IMR-90 (cell line): ENCODE measurements at regions not wholly inside any gene's neighbourhood (a gene's known extent, or its start where the extent isn't known, plus 50 kb on each side); places are given as distances from the start of the nearest gene placed in this dataset.

Experiments
- ATAC-seq: fragments of 200-7000 bp; cut with Tn5 transposase; 2 replicates; pipeline ENCODE4 v1.9.1; 2020; ENCODE audit warnings: low read depth, mild to moderate bottlenecking, moderate library complexity
- BruUV-seq: library from RNA; stranded (reverse); fragments of 400-500 nt; replicated peaks from 2 replicates; lab custom pipeline; 2021; lab: Mats Ljungman, UMichigan
- CTCF ChIA-PET: fragments of 300-600 bp; formaldehyde crosslinking; extraction: SDS; loops from one replicate; lab custom pipeline; 2021; ENCODE audit warnings: antibody characterized with exemption; lab: Yijun Ruan, JAX
- POLR2A ChIA-PET: fragments of 300-600 bp; sonication (Branson Sonifier 250); formaldehyde crosslinking; loops from one replicate; lab custom pipeline; 2022; ENCODE audit warnings: antibody characterized with exemption; ENCODE audit not compliant: unreplicated experiment; lab: Charles Lee
- DNase-seq: peaks from one replicate; pipeline ENCODE4 v3.0.0; 2013
- H2AFZ ChIP-seq: replicated peaks from 2 replicates; pipeline ENCODE3; 2013; ENCODE audit warnings: low read length, mild to moderate bottlenecking; ENCODE audit not compliant: poor library complexity
- H2AK5ac ChIP-seq: 2 replicates; pipeline ENCODE4 v1.6.1; 2013; ENCODE audit warnings: low read depth, low read length, inconsistent platforms
- H2AK9ac ChIP-seq: replicated peaks from 2 replicates; pipeline ENCODE3; 2013; ENCODE audit warnings: mild to moderate bottlenecking, low read depth, low read length, moderate library complexity; ENCODE audit not compliant: poor library complexity
- H2BK120ac ChIP-seq: 2 replicates; pipeline ENCODE4 v1.6.1; 2013; ENCODE audit warnings: low read depth, low read length, inconsistent platforms
- H2BK15ac ChIP-seq: 3 replicates; pipeline ENCODE4 v1.6.1; 2013; ENCODE audit warnings: low read depth, low read length, inconsistent platforms
- H2BK20ac ChIP-seq: 2 replicates; pipeline ENCODE4 v1.6.1; 2013; ENCODE audit warnings: low read depth, mild to moderate bottlenecking, inconsistent platforms, low read length, moderate library complexity
- H2BK5ac ChIP-seq: 2 replicates; pipeline ENCODE4 v1.6.1; 2013; ENCODE audit warnings: mild to moderate bottlenecking, low read depth, low read length, inconsistent platforms; ENCODE audit not compliant: poor library complexity, severe bottlenecking
- H3K14ac ChIP-seq: replicated peaks from 2 replicates; pipeline ENCODE4 v1.6.1; 2013; ENCODE audit warnings: low read depth, low read length, inconsistent platforms
- H3K18ac ChIP-seq: 2 replicates; pipeline ENCODE4 v1.6.1; 2013; ENCODE audit warnings: low read depth, low read length, control low read depth
- H3K23ac ChIP-seq: 2 replicates; pipeline ENCODE4 v1.6.1; 2013; ENCODE audit warnings: low read depth, low read length, inconsistent platforms
- H3K27ac ChIP-seq: 2 replicates; pipeline ENCODE4 v1.5.1; 2013; ENCODE audit warnings: mild to moderate bottlenecking, control low read depth, low read length; ENCODE audit not compliant: insufficient read depth
- H3K27me3 ChIP-seq: 2 replicates; pipeline ENCODE4 v1.6.1; 2013; ENCODE audit warnings: low read length; ENCODE audit not compliant: control insufficient read depth, insufficient read depth
- H3K36me3 ChIP-seq: 2 replicates; pipeline ENCODE4 v1.6.1; 2013; ENCODE audit warnings: low read length, mixed read lengths; ENCODE audit not compliant: control insufficient read depth, insufficient read depth
- H3K4ac ChIP-seq: 2 replicates; pipeline ENCODE4 v1.6.1; 2013; ENCODE audit warnings: low read depth, low read length, inconsistent platforms
- H3K4me1 ChIP-seq: 2 replicates; pipeline ENCODE4 v1.6.1; 2013; ENCODE audit warnings: low read length, mixed read lengths; ENCODE audit not compliant: control insufficient read depth, insufficient read depth
- H3K4me2 ChIP-seq: 2 replicates; pipeline ENCODE4 v1.6.1; 2013; ENCODE audit warnings: low read depth, mild to moderate bottlenecking, control low read depth, low read length, moderate library complexity
- H3K4me3 ChIP-seq: 2 replicates; pipeline ENCODE4 v1.5.1; 2013; ENCODE audit warnings: low read depth, mild to moderate bottlenecking, control low read depth, low read length, moderate library complexity; ENCODE audit not compliant: insufficient read depth
- H3K56ac ChIP-seq: 2 replicates; pipeline ENCODE4 v1.6.1; 2013; ENCODE audit warnings: low read length, inconsistent platforms; ENCODE audit not compliant: insufficient read depth; ENCODE audit errors: extremely low read depth
- H3K79me1 ChIP-seq, 2 experiments: 2 replicates each; pipeline ENCODE4 v1.6.1; 2013; ENCODE audit warnings: low read length in 2 of 2, inconsistent platforms in 1 of 2, low read depth in 1 of 2
- H3K9ac ChIP-seq: 2 replicates; pipeline ENCODE4 v1.6.1; 2013; ENCODE audit warnings: low read depth, low read length, control low read depth
- H3K9me1 ChIP-seq: 2 replicates; pipeline ENCODE4 v1.6.1; 2013; ENCODE audit warnings: low read length, inconsistent platforms; ENCODE audit not compliant: insufficient read depth
- H3K9me3 ChIP-seq: 2 replicates; pipeline ENCODE4 v1.6.1; 2013; ENCODE audit warnings: low read length; ENCODE audit not compliant: control insufficient read depth, insufficient read depth
- H4K20me1 ChIP-seq: 2 replicates; pipeline ENCODE4 v1.6.1; 2013; ENCODE audit warnings: low read length, inconsistent platforms; ENCODE audit not compliant: insufficient read depth
- H4K5ac ChIP-seq: 2 replicates; pipeline ENCODE4 v1.6.1; 2013; ENCODE audit warnings: mild to moderate bottlenecking, low read depth, low read length, control low read depth
- H4K8ac ChIP-seq, 2 experiments: 2 replicates each; pipeline ENCODE4 v1.6.1; 2013; ENCODE audit warnings: low read depth in 2 of 2, low read length in 2 of 2, control low read depth in 1 of 2, inconsistent platforms in 1 of 2
- H4K91ac ChIP-seq: 2 replicates; pipeline ENCODE4 v1.6.1; 2013; ENCODE audit warnings: low read depth, low read length, inconsistent platforms; ENCODE audit not compliant: insufficient read depth
- BHLHE40 ChIP-seq: fragments of 150-350 bp; IDR thresholded peaks from 2 replicates; pipeline ENCODE4 v1.6.1; 2016; ENCODE audit warnings: mild to moderate bottlenecking, low read depth, low read length
- CEBPB ChIP-seq: IDR thresholded peaks from 2 replicates; pipeline ENCODE4 v1.6.1; 2012; ENCODE audit warnings: low read depth, low read length, improper control_type of control experiment
- CHD1 ChIP-seq: IDR thresholded peaks from 2 replicates; pipeline ENCODE4 v1.6.1; 2012; ENCODE audit warnings: low read depth, low read length, improper control_type of control experiment
- CTCF ChIP-seq: conservative IDR thresholded peaks from 2 replicates; pipeline ENCODE4 v1.5.1; 2012; ENCODE audit warnings: mild to moderate bottlenecking, low read depth, low read length, improper control_type of control experiment
- ELK1 ChIP-seq: fragments of 150-350 bp; IDR thresholded peaks from 2 replicates; pipeline ENCODE4 v1.6.1; 2016; ENCODE audit warnings: low read depth, mild to moderate bottlenecking, low read length, moderate library complexity, borderline replicate concordance
- FOS ChIP-seq: fragments of 150-350 bp; IDR thresholded peaks from 2 replicates; pipeline ENCODE4 v1.6.1; 2016; ENCODE audit warnings: low read depth, low read length
- MAFK ChIP-seq: IDR thresholded peaks from 2 replicates; pipeline ENCODE4 v1.6.1; 2012; ENCODE audit warnings: low read depth, low read length, improper control_type of control experiment
- MAZ ChIP-seq: IDR thresholded peaks from 2 replicates; pipeline ENCODE4 v1.6.1; 2012; ENCODE audit warnings: low read depth, mild to moderate bottlenecking, low read length, improper control_type of control experiment, moderate library complexity, borderline replicate concordance
- MXI1 ChIP-seq: IDR thresholded peaks from 2 replicates; pipeline ENCODE4 v1.6.1; 2012; ENCODE audit warnings: low read depth, mild to moderate bottlenecking, low read length, moderate library complexity, borderline replicate concordance
- NFE2L2 ChIP-seq: fragments of 150-350 bp; IDR thresholded peaks from 2 replicates; pipeline ENCODE4 v1.6.1; 2016; ENCODE audit warnings: low read depth, mild to moderate bottlenecking, low read length
- POLR2A ChIP-seq: IDR thresholded peaks from 2 replicates; pipeline ENCODE4 v1.6.1; 2012; ENCODE audit warnings: mild to moderate bottlenecking, low read depth, low read length
- RAD21 ChIP-seq: IDR thresholded peaks from 2 replicates; pipeline ENCODE4 v1.6.1; 2012; ENCODE audit warnings: low read length, improper control_type of control experiment
- RCOR1 ChIP-seq: IDR thresholded peaks from 2 replicates; pipeline ENCODE4 v1.6.1; 2012; ENCODE audit warnings: mild to moderate bottlenecking, low read length, improper control_type of control experiment; ENCODE audit not compliant: insufficient replicate concordance
- RFX5 ChIP-seq: IDR thresholded peaks from 2 replicates; pipeline ENCODE4 v1.8.0; 2012; ENCODE audit warnings: low read depth, mild to moderate bottlenecking, low read length, moderate library complexity
- SMC3 ChIP-seq: fragments of 150-350 bp; IDR thresholded peaks from 2 replicates; pipeline ENCODE4 v1.6.1; 2016; ENCODE audit warnings: low read depth, mild to moderate bottlenecking, antibody characterized with exemption, low read length, moderate library complexity
- USF2 ChIP-seq: fragments of 150-350 bp; IDR thresholded peaks from 2 replicates; pipeline ENCODE4 v1.6.1; 2017; ENCODE audit warnings: mild to moderate bottlenecking, antibody characterized with exemption, low read length, low read depth
- WGBS, 2 experiments: methylation state at CpG; one replicate each; pipeline versions ENCODE4 v1.1.5 to v1.1.7; 2013; ENCODE audit warnings: missing lambda C conversion rate in 2 of 2; ENCODE audit not compliant: insufficient read length in 1 of 2; ENCODE audit errors: extremely low coverage in 2 of 2; 5-methylcytosine and 5-hydroxymethylcytosine counted together
- dilution Hi-C: fragments of 300-500 bp; cut with HindIII; formaldehyde crosslinking; loops from one replicate; pipeline ENCODE4 v1.14.3; 2018; ENCODE audit warnings: low sequenced_read_pairs; ENCODE audit not compliant: unreplicated experiment
- in situ Hi-C: fragments of 300-500 bp; cut with MboI; formaldehyde crosslinking; loops from 3 replicates; pipeline ENCODE4 v1.14.3; 2019; ENCODE audit warnings: low sequenced_read_pairs, inconsistent platforms, mixed read lengths
- intact Hi-C: fragments of 100-400 bp; cut with micrococcal nuclease; formaldehyde crosslinking; loops from 2 replicates; pipeline ENCODE4 v1.10.0; 2022

GRCh38 chr4:24303926-24304325 lies 280.4 kb downstream of the DHX15 start:
- POLR2A ChIA-PET = no interaction called here
- no peak overlapping the region for H3K18ac ChIP-seq
- H4K8ac ChIP-seq = no peak overlapping the region
- H3K36me3 ChIP-seq = no peaks in the 10 kb centered on the region
- H2AFZ ChIP-seq = no peak overlapping the region
- H3K27ac ChIP-seq = no peak overlapping the region
- no peak overlapping the region for H3K4ac ChIP-seq
- no peak overlapping the region for H2BK120ac ChIP-seq
- H2BK15ac ChIP-seq = no peak overlapping the region
- intact Hi-C loops (no loop called here), in situ Hi-C loops (no loop called here), dilution Hi-C loops (no loop called here)
- H4K20me1 ChIP-seq = no peaks in the 10 kb centered on the region
- peaks cover 2% of the 10 kb centered on the region; the same call in 1 of the 2 replicates for H3K27me3 ChIP-seq
- H3K79me1 ChIP-seq = no peaks in the 10 kb centered on the region
- H4K5ac ChIP-seq = no peak overlapping the region
- TF ChIP-seq NFE2L2 (no peak), BHLHE40 (no peak), MAFK (no peak), SMC3 (no peak), RAD21 (no peak), RCOR1 (no peak), MXI1 (no peak), CEBPB (no peak), MAZ (no peak), FOS (no peak), CTCF (no peak), ELK1 (no peak), USF2 (no peak), CHD1 (no peak), POLR2A (no peak), RFX5 (no peak)
- no peak overlapping the region for H3K4me3 ChIP-seq
- H2BK20ac ChIP-seq = no peak overlapping the region
- BruUV-seq = no TSS peak
- ATAC-seq = no peak
- no peak overlapping the region for H3K4me2 ChIP-seq
- no peak overlapping the region for H3K23ac ChIP-seq
- WGBS, 2 experiments = no CpG with 5 or more reads among the region's 2 CpGs
- H2AK5ac ChIP-seq = no peak overlapping the region
- H2AK9ac ChIP-seq = no peak overlapping the region
- no peak overlapping the region for H3K9ac ChIP-seq
- no peak overlapping the region for H4K91ac ChIP-seq
- H3K14ac ChIP-seq = no peak overlapping the region
- DNase-seq = no peak
- no peaks in the 10 kb centered on the region for H3K9me1 ChIP-seq
- no peak overlapping the region for H3K56ac ChIP-seq
- no peaks in the 10 kb centered on the region for H3K4me1 ChIP-seq
- no peak overlapping the region for H2BK5ac ChIP-seq
- CTCF ChIA-PET = no interaction called here
- H3K9me3 ChIP-seq = no peaks in the 10 kb centered on the region
